NCI-H187 (cell line): ENCODE measurements at regions not wholly inside any gene's neighbourhood (a gene's known extent, or its start where the extent isn't known, plus 50 kb on each side); places are given as distances from the start of the nearest gene placed in this dataset.
A peak's percentile ranks its signal among the peaks of the same experiment; 100 is the strongest.

Source experiments
- DNase-seq, 2 experiments: peaks; one replicate each; lab custom pipeline; 2025; lab: John Stamatoyannopoulos, UW

- peak in 1 of 2 experiments; percentile 23 for DNase-seq
Measured at GRCh38 chr3:177431525-177432176, 234.4 kb upstream of the TBL1XR1 start.

GRCh38 chr3:177435301-177435700 lies 238.0 kb upstream of the TBL1XR1 start:
- no peak for DNase-seq

GRCh38 chr3:177437513-177438337 lies 240.4 kb upstream of the TBL1XR1 start:
- no peak for DNase-seq

GRCh38 chr3:177438596-177439220 lies 241.4 kb upstream of the TBL1XR1 start:
- DNase-seq: no peak

GRCh38 chr3:177439694-177440269 lies 242.5 kb upstream of the TBL1XR1 start:
- DNase-seq: no peak

GRCh38 chr3:177440456-177441104 lies 243.3 kb upstream of the TBL1XR1 start:
- no peak for DNase-seq

- DNase-seq: no peak
Measured at GRCh38 chr3:177441276-177441812, 244.1 kb upstream of the TBL1XR1 start.

- no peak for DNase-seq
Measured at GRCh38 chr3:177441813-177442646, 244.7 kb upstream of the TBL1XR1 start.

- no peak for DNase-seq
Measured at GRCh38 chr3:177443469-177443868, 246.2 kb upstream of the TBL1XR1 start.

- no peak for DNase-seq
Measured at GRCh38 chr3:177444696-177445095, 247.4 kb upstream of the TBL1XR1 start.

GRCh38 chr3:177445549-177445948 lies 248.3 kb upstream of the TBL1XR1 start:
- DNase-seq: no peak

GRCh38 chr3:177446165-177446601 lies 248.9 kb upstream of the TBL1XR1 start:
- no peak for DNase-seq

GRCh38 chr3:177447938-177448337 lies 250.7 kb upstream of the TBL1XR1 start:
- DNase-seq: no peak

- no peak for DNase-seq
Measured at GRCh38 chr3:177448987-177449359, 251.7 kb upstream of the TBL1XR1 start.

- no peak for DNase-seq
Measured at GRCh38 chr3:177449360-177450006, 252.2 kb upstream of the TBL1XR1 start.

- no peak for DNase-seq
Measured at GRCh38 chr3:177451301-177451750, 254.0 kb upstream of the TBL1XR1 start.

- no peak for DNase-seq
Measured at GRCh38 chr3:177451864-177452830, 254.9 kb upstream of the TBL1XR1 start.

GRCh38 chr3:177452831-177453450 lies 255.7 kb upstream of the TBL1XR1 start:
- DNase-seq: no peak

GRCh38 chr3:177453451-177453844 lies 256.2 kb upstream of the TBL1XR1 start:
- no peak for DNase-seq
